CD4-positive, alpha-beta T cell treated with Interleukin-4 for 1 hour (primary cell): ENCODE measurements at regions not wholly inside any gene's neighbourhood (a gene's known extent, or its start where the extent isn't known, plus 50 kb on each side); places are given as distances from the start of the nearest gene placed in this dataset.
"Not testable (repeated sequence)": the region's sequence is repeated elsewhere in the genome, so short reads cannot be mapped to it uniquely, and the experiment has no call there.

Experiments used
- DNase-seq, 2 donors: peaks; one replicate each; pipeline ENCODE4 v3.0.0-alpha.2; 2020 to 2022

GRCh38 chr12:131293071-131294015 is 339.6 kb downstream of the ADGRD1 start:
- DNase-seq: not testable (repeated sequence)

GRCh38 chr12:131294716-131295115 is 341.0 kb downstream of the ADGRD1 start:
- not testable (repeated sequence) for DNase-seq

- DNase-seq: not testable (repeated sequence)
These were observed 341.4 kb downstream of the ADGRD1 start for GRCh38 chr12:131295117-131295516.

GRCh38 chr12:131295559-131295958 is 341.9 kb downstream of the ADGRD1 start:
- DNase-seq: not testable (repeated sequence)

GRCh38 chr12:131296136-131296535 is 342.4 kb downstream of the ADGRD1 start:
- DNase-seq: not testable (repeated sequence)

GRCh38 chr12:131296651-131297050 is 342.9 kb downstream of the ADGRD1 start:
- not testable (repeated sequence) for DNase-seq

- DNase-seq: not testable (repeated sequence)
These were observed 345.0 kb downstream of the ADGRD1 start for GRCh38 chr12:131298526-131299369.

- DNase-seq: not testable (repeated sequence)
These were observed 345.6 kb downstream of the ADGRD1 start for GRCh38 chr12:131299370-131299701.

- not testable (repeated sequence) for DNase-seq
These were observed 349.9 kb downstream of the ADGRD1 start for GRCh38 chr12:131303576-131303975.

- not testable (repeated sequence) for DNase-seq
These were observed 350.9 kb downstream of the ADGRD1 start for GRCh38 chr12:131304642-131305041.

GRCh38 chr12:131309700-131310099 is 356.0 kb downstream of the ADGRD1 start:
- DNase-seq: no peak

GRCh38 chr12:131310227-131310969 is 356.7 kb downstream of the ADGRD1 start:
- not testable (repeated sequence) for DNase-seq

- not testable (repeated sequence) for DNase-seq
These were observed 357.6 kb downstream of the ADGRD1 start for GRCh38 chr12:131311279-131311722.

GRCh38 chr12:131311764-131312163 is 358.1 kb downstream of the ADGRD1 start:
- DNase-seq: no peak

GRCh38 chr12:131312382-131312781 is 358.7 kb downstream of the ADGRD1 start:
- DNase-seq: not testable (repeated sequence)

GRCh38 chr12:131312793-131313545 is 359.3 kb downstream of the ADGRD1 start:
- DNase-seq: no peak

- no peak for DNase-seq
These were observed 359.9 kb downstream of the ADGRD1 start for GRCh38 chr12:131313635-131314034.

GRCh38 chr12:131314524-131315090 is 360.9 kb downstream of the ADGRD1 start:
- DNase-seq: no peak

- DNase-seq: no peak
These were observed 361.9 kb downstream of the ADGRD1 start for GRCh38 chr12:131315601-131316000.

- DNase-seq: no peak
These were observed 362.7 kb downstream of the ADGRD1 start for GRCh38 chr12:131316388-131316787.

- DNase-seq: no peak
These were observed 364.5 kb downstream of the ADGRD1 start for GRCh38 chr12:131318045-131318685.
